GM19025 (cell line): ENCODE measurements at regions not wholly inside any gene's neighbourhood (a gene's known extent, or its start where the extent isn't known, plus 50 kb on each side); places are given as distances from the start of the nearest gene placed in this dataset.

ENCODE experiments used
- ATAC-seq: cut with Tn5 transposase; IDR thresholded peaks from one replicate; pipeline ENCODE4 v1.9.1; 2021; ENCODE audit warnings: mild to moderate bottlenecking, low read depth, moderate library complexity; ENCODE audit not compliant: unreplicated experiment

GRCh38 chr16:86207350-86207749, 303.0 kb upstream of the FOXF1 start:
- ATAC-seq, result no peak

GRCh38 chr16:86209202-86209601, 301.1 kb upstream of the FOXF1 start:
- no peak for ATAC-seq

- ATAC-seq, result no peak
These were observed 299.7 kb upstream of the FOXF1 start for GRCh38 chr16:86210403-86211193.

- no peak for ATAC-seq
These were observed 299.1 kb upstream of the FOXF1 start for GRCh38 chr16:86211265-86211664.

GRCh38 chr16:86211800-86212199, 298.5 kb upstream of the FOXF1 start:
- ATAC-seq, result no peak

- ATAC-seq, result no peak
These were observed 297.5 kb upstream of the FOXF1 start for GRCh38 chr16:86212706-86213436.

- no peak for ATAC-seq
These were observed 296.7 kb upstream of the FOXF1 start for GRCh38 chr16:86213437-86214205.

- no peak for ATAC-seq
These were observed 295.7 kb upstream of the FOXF1 start for GRCh38 chr16:86214326-86215232.

- ATAC-seq, result no peak
These were observed 294.9 kb upstream of the FOXF1 start for GRCh38 chr16:86215233-86215978.

GRCh38 chr16:86215979-86216585, 294.2 kb upstream of the FOXF1 start:
- ATAC-seq, result no peak

- no peak for ATAC-seq
These were observed 293.7 kb upstream of the FOXF1 start for GRCh38 chr16:86216591-86216990.

GRCh38 chr16:86217001-86217890, 293.1 kb upstream of the FOXF1 start:
- ATAC-seq, result no peak

GRCh38 chr16:86217891-86218270, 292.4 kb upstream of the FOXF1 start:
- no peak for ATAC-seq

GRCh38 chr16:86218479-86219170, 291.7 kb upstream of the FOXF1 start:
- no peak for ATAC-seq

- ATAC-seq, result no peak
These were observed 290.5 kb upstream of the FOXF1 start for GRCh38 chr16:86219655-86220445.

- ATAC-seq, result no peak
These were observed 289.8 kb upstream of the FOXF1 start for GRCh38 chr16:86220561-86220960.

GRCh38 chr16:86221085-86221484, 289.2 kb upstream of the FOXF1 start:
- no peak for ATAC-seq
